ENCODE measurements at regions not wholly inside any gene's neighbourhood (a gene's known extent, or its start where the extent isn't known, plus 50 kb on each side); places are given as distances from the start of the nearest gene placed in this dataset.
"Not testable (repeated sequence)": the region's sequence is repeated elsewhere in the genome, so short reads cannot be mapped to it uniquely, and the experiment has no call there.

- in situ Hi-C loops (cut with MboI; ENCODE audit: low pct_unique_long_range_greater_than_20kb, low sequenced_read_pairs, unreplicated experiment): no loop called here
- DNase-seq (ENCODE audit: low spot score): no peak
- TF ChIP-seq CTCF (IDR thresholded peaks at IDR 0.05; ENCODE audit: extremely low read depth, insufficient read depth, missing control alignments): no peak
Observed at GRCh38 chr6:116997496-116997895, 120.5 kb downstream of the RFX6 start.

- no peak for DNase-seq (ENCODE audit: low spot score)
- no peak for TF ChIP-seq CTCF (IDR thresholded peaks at IDR 0.05; ENCODE audit: extremely low read depth, insufficient read depth, missing control alignments)
- in situ Hi-C loops (cut with MboI; ENCODE audit: low pct_unique_long_range_greater_than_20kb, low sequenced_read_pairs, unreplicated experiment): no loop called here
Observed at GRCh38 chr6:117007659-117008058, 130.6 kb downstream of the RFX6 start.

DNA sequence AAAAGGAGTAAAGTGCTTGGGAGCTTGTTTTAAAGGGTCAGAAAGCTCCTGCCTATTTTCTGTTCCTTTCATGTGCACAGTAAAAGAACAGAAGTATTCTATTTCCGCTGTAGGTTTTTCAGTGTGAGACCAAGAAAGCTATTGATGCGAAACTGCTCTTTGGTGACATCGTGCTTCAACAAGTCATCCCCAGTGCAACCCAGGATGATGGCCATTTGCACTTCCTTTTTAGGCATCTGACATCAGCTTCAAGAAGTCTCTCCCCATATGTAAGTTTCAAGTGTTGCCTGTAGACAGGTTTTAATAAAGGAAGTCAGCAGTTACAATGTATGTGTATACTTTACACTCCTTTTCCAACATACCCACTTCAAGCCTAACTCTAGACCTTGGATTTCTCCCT is 131.6 kb downstream of the RFX6 start:
- DNase-seq (ENCODE audit: low spot score): peak; percentile 29

GRCh38 chr6:117014641-117015473 is 137.8 kb downstream of the RFX6 start:
- in situ Hi-C loops (cut with MboI; ENCODE audit: low pct_unique_long_range_greater_than_20kb, low sequenced_read_pairs, unreplicated experiment); DNase-seq (ENCODE audit: low spot score): not testable (repeated sequence)

More for the DNA sequence above, 131.6 kb downstream of the RFX6 start:
- in situ Hi-C loops (cut with MboI; ENCODE audit: low pct_unique_long_range_greater_than_20kb, low sequenced_read_pairs, unreplicated experiment): no loop called here
- no peak for TF ChIP-seq CTCF (IDR thresholded peaks at IDR 0.05; ENCODE audit: extremely low read depth, insufficient read depth, missing control alignments)

DNA sequence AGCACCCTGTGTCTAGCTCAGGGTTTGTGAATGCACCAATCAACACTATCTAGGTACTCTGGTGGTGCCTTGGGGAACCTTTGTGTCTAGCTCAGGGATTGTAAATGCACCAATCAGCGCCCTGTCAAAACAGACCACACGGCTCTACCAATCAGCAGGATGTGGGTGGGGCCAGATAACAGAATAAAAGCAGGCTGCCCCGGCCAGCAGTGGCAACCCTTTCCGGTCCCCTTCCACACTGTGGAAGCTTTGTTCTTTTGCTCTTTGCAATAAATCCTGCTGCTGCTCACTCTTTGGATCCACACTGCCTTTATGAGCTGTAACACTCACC is 138.4 kb downstream of the RFX6 start:
- in situ Hi-C loops (cut with MboI; ENCODE audit: low pct_unique_long_range_greater_than_20kb, low sequenced_read_pairs, unreplicated experiment); DNase-seq (ENCODE audit: low spot score): not testable (repeated sequence)

- DNase-seq (ENCODE audit: low spot score): no peak
- TF ChIP-seq CTCF (IDR thresholded peaks at IDR 0.05; ENCODE audit: extremely low read depth, insufficient read depth, missing control alignments): no peak
- in situ Hi-C loops (cut with MboI; ENCODE audit: low pct_unique_long_range_greater_than_20kb, low sequenced_read_pairs, unreplicated experiment): no loop called here
Observed at GRCh38 chr6:117018771-117019170, 141.7 kb downstream of the RFX6 start.

- DNase-seq (ENCODE audit: low spot score): no peak
- in situ Hi-C loops (cut with MboI; ENCODE audit: low pct_unique_long_range_greater_than_20kb, low sequenced_read_pairs, unreplicated experiment): no loop called here
- no peak for TF ChIP-seq CTCF (IDR thresholded peaks at IDR 0.05; ENCODE audit: extremely low read depth, insufficient read depth, missing control alignments)
Observed at GRCh38 chr6:117022774-117023173, 145.7 kb downstream of the RFX6 start.

DNA sequence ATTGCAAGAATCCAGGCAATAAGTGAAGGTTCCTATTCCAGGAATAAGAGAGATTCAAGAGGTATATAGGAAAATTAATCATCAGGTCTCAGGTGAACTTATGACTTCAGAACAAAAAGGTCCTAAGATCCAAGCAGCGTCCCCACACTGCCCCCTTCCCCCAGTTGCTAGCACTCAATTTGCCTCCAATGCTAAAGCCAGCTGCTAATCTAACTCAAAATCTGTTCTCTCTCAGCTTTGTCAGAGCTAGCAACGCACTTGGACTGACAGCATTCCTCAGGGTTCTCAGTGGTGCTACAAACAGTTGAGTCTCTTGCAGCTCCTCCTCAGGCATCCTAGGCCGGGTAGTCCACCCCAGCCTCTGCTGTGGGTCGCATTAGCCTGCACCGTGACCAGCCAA is 148.3 kb downstream of the RFX6 start:
- no peak for TF ChIP-seq CTCF (IDR thresholded peaks at IDR 0.05; ENCODE audit: extremely low read depth, insufficient read depth, missing control alignments)
- in situ Hi-C loops (cut with MboI; ENCODE audit: low pct_unique_long_range_greater_than_20kb, low sequenced_read_pairs, unreplicated experiment): no loop called here
- no peak for DNase-seq (ENCODE audit: low spot score)
